K562 (cell line): ENCODE measurements at regions not wholly inside any gene's neighbourhood (a gene's known extent, or its start where the extent isn't known, plus 50 kb on each side); places are given as distances from the start of the nearest gene placed in this dataset.
A peak's percentile ranks its signal among the peaks of the same experiment; 100 is the strongest.

Source experiments
- ATAC-seq: fragments of 200-7000 bp; cut with Tn5 transposase; 3 replicates; pipeline ENCODE4 v1.9.1; 2020; ENCODE audit warnings: moderate library complexity
- BruUV-seq: library from RNA; stranded (reverse); fragments of 400-500 nt; replicated peaks from 2 replicates; lab custom pipeline; 2021; lab: Mats Ljungman, UMichigan
- CTCF ChIA-PET: fragments of 300-600 bp; formaldehyde crosslinking; extraction: SDS; loops from one replicate; lab custom pipeline; 2021; ENCODE audit warnings: low intra/inter-chr PET ratio; lab: Yijun Ruan, JAX
- POLR2A ChIA-PET: fragments of 300-600, 350-650 bp; sonication (Branson Sonifier 250); formaldehyde crosslinking; extraction: SDS; loops from one replicate; lab custom pipeline; 2021; ENCODE audit warnings: antibody characterized with exemption, inconsistent platforms; lab: Yijun Ruan, JAX
- DNase-seq, 4 experiments: peaks; one replicate each; pipeline versions ENCODE4 v3.0.0 to v3.0.0-alpha.2; 2011 to 2018; ENCODE audit warnings: low spot score in 3 of 4, mixed read lengths in 3 of 4; ENCODE audit errors: extremely low read depth in 1 of 4
- FAIRE-seq: peaks from 2 replicates; lab custom pipeline; 2011; peaks lifted over from hg19 to GRCh38; lab: Jason Lieb, UNC
- H2AFZ ChIP-seq: 2 replicates; pipeline ENCODE4 v1.6.0; 2011; ENCODE audit warnings: low read depth, low read length, control low read depth, inconsistent platforms
- H3K27ac ChIP-seq: fragments of 200-600 bp; 3 replicates; pipeline ENCODE4 v1.8.0; 2011; ENCODE audit warnings: low read depth, mild to moderate bottlenecking, control low read depth, inconsistent platforms, low read length, moderate library complexity, mixed read lengths; ENCODE audit errors: extremely low read depth
- H3K27me3 ChIP-seq, 2 experiments: fragments of 300-600 bp in 1 of 2; 2 replicates in 1 of 2; 3 replicates in 1 of 2; pipeline versions ENCODE4 v1.6.0 to v1.8.0; 2011; ENCODE audit warnings: inconsistent platforms in 2 of 2, low read length in 2 of 2, mild to moderate bottlenecking in 1 of 2, mixed read lengths in 1 of 2, moderate library complexity in 1 of 2; ENCODE audit not compliant: control insufficient read depth in 2 of 2, insufficient read depth in 2 of 2
- H3K36me3 ChIP-seq: fragments of 300-600 bp; 3 replicates; pipeline ENCODE4 v1.8.0; 2011; ENCODE audit warnings: mild to moderate bottlenecking, low read length, inconsistent platforms; ENCODE audit not compliant: control insufficient read depth, insufficient read depth
- H3K4me1 ChIP-seq, 2 experiments: fragments of 200-600 bp in 1 of 2; replicated peaks in 1 of 2; 2 replicates in 1 of 2; 3 replicates in 1 of 2; pipeline versions ENCODE4 v1.5.1 to v1.8.0; 2011; ENCODE audit warnings: inconsistent platforms in 2 of 2, low read length in 2 of 2, mild to moderate bottlenecking in 1 of 2, mixed read lengths in 1 of 2, moderate library complexity in 1 of 2; ENCODE audit not compliant: control insufficient read depth in 2 of 2, insufficient read depth in 2 of 2
- H3K4me2 ChIP-seq: 2 replicates; pipeline ENCODE4 v1.6.1; 2011; ENCODE audit warnings: low read length, control low read depth, inconsistent platforms, mixed read lengths; ENCODE audit not compliant: insufficient read depth
- H3K4me3 ChIP-seq: fragments of 200-600 bp; sonication (generic), shearing (Covaris generic); 2 replicates; pipeline ENCODE4 v1.5.1; 2016; ENCODE audit warnings: control low read depth, inconsistent platforms
- H3K79me2 ChIP-seq: fragments of 200-600 bp; 3 replicates; pipeline ENCODE4 v1.8.0; 2011; ENCODE audit warnings: low read length, inconsistent platforms; ENCODE audit not compliant: control insufficient read depth, insufficient read depth
- H3K9ac ChIP-seq, 2 experiments: 2 replicates each; pipeline versions ENCODE4 v1.6.0 to v1.6.1; 2011; ENCODE audit warnings: low read depth in 2 of 2, low read length in 2 of 2, control low read depth in 1 of 2, inconsistent platforms in 1 of 2, mild to moderate bottlenecking in 1 of 2, mixed read lengths in 1 of 2; ENCODE audit not compliant: insufficient read depth in 1 of 2
- H3K9me1 ChIP-seq: one replicate; pipeline ENCODE4 v1.6.0; 2011; ENCODE audit warnings: inconsistent platforms, mild to moderate bottlenecking, low read length, moderate library complexity; ENCODE audit not compliant: control insufficient read depth, insufficient read depth
- H3K9me3 ChIP-seq: replicated peaks from 2 replicates; pipeline ENCODE4 v1.5.1; 2011; ENCODE audit warnings: low read depth, low read length, inconsistent platforms; ENCODE audit not compliant: control insufficient read depth, insufficient read depth
- H4K20me1 ChIP-seq: replicated peaks from 2 replicates; pipeline ENCODE4 v1.6.1; 2011; ENCODE audit warnings: low read length, inconsistent platforms, mixed read lengths; ENCODE audit not compliant: control insufficient read depth, insufficient read depth
- CTCF ChIP-seq, 3 experiments: IDR thresholded peaks in 2 of 3; conservative IDR thresholded peaks in 1 of 3; 2 replicates each; pipeline ENCODE4 v1.5.1; 2011 to 2012; ENCODE audit warnings: low read length in 3 of 3, mild to moderate bottlenecking in 3 of 3, control low read depth in 2 of 3, improper control_type of control experiment in 1 of 3, inconsistent platforms in 1 of 3, low read depth in 1 of 3, mixed read lengths in 1 of 3, moderate library complexity in 1 of 3; ENCODE audit not compliant: insufficient read depth in 2 of 3
- DNMT1 ChIP-seq: fragments of 450-650 bp; IDR thresholded peaks from 2 replicates; pipeline ENCODE4 v1.6.1; 2016; ENCODE audit warnings: antibody characterized with exemption, mild to moderate bottlenecking
- LEF1 ChIP-seq: fragments of 450-650 bp; IDR thresholded peaks from 2 replicates; pipeline ENCODE4 v1.6.1; 2016; ENCODE audit warnings: mild to moderate bottlenecking
- MCM3 ChIP-seq: fragments of 450-650 bp; IDR thresholded peaks from 2 replicates; pipeline ENCODE4 v1.6.1; 2016
- RUNX1 ChIP-seq: sonication (generic); IDR thresholded peaks from 2 replicates; pipeline ENCODE4 v1.6.1; 2016; ENCODE audit warnings: antibody characterized with exemption, low read depth
- STAT6 ChIP-seq: sonication (generic); formaldehyde crosslinking; IDR thresholded peaks from 2 replicates; pipeline ENCODE4 v1.8.1; 2023; ENCODE audit warnings: mild to moderate bottlenecking, missing genetic modification reagents
- YY1 ChIP-seq, 3 experiments: IDR thresholded peaks; 2 replicates each; pipeline ENCODE4 v1.6.1; 2011; ENCODE audit warnings: low read length in 2 of 3, mild to moderate bottlenecking in 2 of 3, moderate library complexity in 2 of 3, borderline replicate concordance in 1 of 3, control low read depth in 1 of 3, low read depth in 1 of 3; ENCODE audit not compliant: insufficient read depth in 3 of 3, insufficient replicate concordance in 2 of 3, control insufficient read depth in 1 of 3, insufficient read length in 1 of 3; ENCODE audit errors: extremely low read depth in 1 of 3
- ZNF174 ChIP-seq: fragments of 250-450 bp; sonication (Bioruptor Pico); IDR thresholded peaks from 2 replicates; pipeline ENCODE4 v1.4.0; 2020; ENCODE audit warnings: mild to moderate bottlenecking
- ZNF3 ChIP-seq: fragments of 250-450 bp; sonication (Bioruptor Pico); IDR thresholded peaks from 2 replicates; pipeline ENCODE4 v1.5.0; 2021; ENCODE audit warnings: mild to moderate bottlenecking, moderate library complexity
- WGBS: fragments of 100-300 bp; shearing (Covaris generic); methylation state at CpG from one replicate; pipeline ENCODE4 v1.1.6; 2016; ENCODE audit warnings: low coverage, mixed read lengths; ENCODE audit not compliant: insufficient coverage; ENCODE audit errors: missing lambda C conversion rate; 5-methylcytosine and 5-hydroxymethylcytosine counted together
- in situ Hi-C: fragments of 300-500 bp; cut with MboI; formaldehyde crosslinking; loops from 4 replicates; pipeline ENCODE4 v1.15.0; 2018; ENCODE audit warnings: inconsistent platforms, mixed read lengths
- intact Hi-C: fragments of 100-400 bp; cut with micrococcal nuclease; formaldehyde crosslinking; loops from 2 replicates; pipeline ENCODE4 v1.14.2; 2022

- no peak overlapping the region for H2AFZ ChIP-seq
- in situ Hi-C loops = no loop called here
- ATAC-seq (no peak), FAIRE-seq (no peak), DNase-seq (no peak)
- H3K4me1 ChIP-seq = no peaks in the 10 kb centered on the region
- intact Hi-C loops = no loop called here
- under 1% methylated on average over 14 of the region's 14 CpGs for WGBS
- H3K27me3 ChIP-seq = peaks cover 0 to 36% of the 10 kb centered on the region in 2 experiments; a peak in 3 of 5 replicates
- no TSS peak for BruUV-seq
- ChIA-PET CTCF (no interaction called here), POLR2A (no interaction called here)
- no peak overlapping the region for H3K4me3 ChIP-seq
- H3K36me3 ChIP-seq = no peaks in the 10 kb centered on the region
- no peaks in the 10 kb centered on the region for H3K9me3 ChIP-seq
- no peak overlapping the region for H3K9ac ChIP-seq
- no peaks in the 10 kb centered on the region for H3K79me2 ChIP-seq
- no peak overlapping the region for H3K4me2 ChIP-seq
- H4K20me1 ChIP-seq = no peaks in the 10 kb centered on the region
- H3K27ac ChIP-seq = no peak overlapping the region
- TF ChIP-seq LEF1 = no peak
- TF ChIP-seq CTCF (IDR thresholded peaks at IDR 0.05 in 2 of 3, conservative IDR thresholded peaks at IDR 0.05 in 1 of 3; ENCODE audit: insufficient read depth in 2 of 3, low read depth in 1 of 3, low read length in 3 of 3) = 0 out of 6 replicates have a peak, but pooled peaks of 1 of the 3 experiments have one; percentile 9
- no peaks in the 10 kb centered on the region for H3K9me1 ChIP-seq
Observed at GRCh38 chr5:2021484-2022176, 138.9 kb upstream of the IRX4 start.

GRCh38 chr5:2020730-2021129 is 138.0 kb upstream of the IRX4 start:
- H2AFZ ChIP-seq = no peak overlapping the region
- ATAC-seq (no peak), DNase-seq (no peak), FAIRE-seq (no peak)
- H3K27me3 ChIP-seq = peaks cover 0 to 36% of the 10 kb centered on the region in 2 experiments; a peak in 3 of 5 replicates
- no peaks in the 10 kb centered on the region for H4K20me1 ChIP-seq
- ChIA-PET POLR2A (interaction anchor here (0.6 kb wide), 1 partner anchor 1129 kb away, joined by 3 read pairs; no protein-coding TSS in a partner anchor), CTCF (no interaction called here)
- H3K9me3 ChIP-seq = no peaks in the 10 kb centered on the region
- no peak overlapping the region for H3K27ac ChIP-seq
- no peak overlapping the region for H3K4me2 ChIP-seq
- TF ChIP-seq RUNX1 (no peak), DNMT1 (no peak), STAT6 (CRISPR knock-in tag) (no peak), MCM3 (no peak), ZNF174 (CRISPR knock-in tag) (no peak), YY1 (IDR thresholded peaks at IDR 0.05; ENCODE audit: borderline replicate concordance in 1 of 3, control insufficient read depth in 1 of 3, extremely low read depth in 1 of 3, insufficient read depth in 3 of 3, insufficient read length in 1 of 3, insufficient replicate concordance in 2 of 3, low read depth in 1 of 3, low read length in 2 of 3) (no peak), ZNF3 (CRISPR knock-in tag) (no peak)
- in situ Hi-C loops (no loop called here), intact Hi-C loops (no loop called here)
- no peak overlapping the region for H3K4me3 ChIP-seq
- no peaks in the 10 kb centered on the region for H3K79me2 ChIP-seq
- BruUV-seq = no TSS peak
- no peaks in the 10 kb centered on the region for H3K4me1 ChIP-seq
- no peak overlapping the region for H3K9ac ChIP-seq
- 0% methylated on average over 11 of the region's 11 CpGs for WGBS
- H3K36me3 ChIP-seq = no peaks in the 10 kb centered on the region
- no peaks in the 10 kb centered on the region for H3K9me1 ChIP-seq
